ENCODE measurements at regions not wholly inside any gene's neighbourhood (a gene's known extent, or its start where the extent isn't known, plus 50 kb on each side); places are given as distances from the start of the nearest gene placed in this dataset.

GRCh38 chr5:102583276-102584124 lies 84.7 kb upstream of the SLCO6A1 start (continued):
- TF ChIP-seq BCLAF1 (IDR thresholded peaks at IDR 0.05) = no peak
- no peak for TF ChIP-seq KLF5 (IDR thresholded peaks at IDR 0.05; ENCODE audit: partially characterized antibody)
- TF ChIP-seq TBL1XR1 (IDR thresholded peaks at IDR 0.05; ENCODE audit: low read depth, low read length) = no peak
- TF ChIP-seq CTCF (IDR thresholded peaks at IDR 0.05 in 2 of 3, conservative IDR thresholded peaks at IDR 0.05 in 1 of 3; ENCODE audit: control insufficient read depth in 2 of 3, extremely low read depth in 1 of 3, insufficient read depth in 1 of 3, low read depth in 3 of 3, low read length in 3 of 3) = peak in 2 of 3 experiments; percentile 23 to 32; a peak in 3 of 6 replicates
- TF ChIP-seq BMI1 (IDR thresholded peaks at IDR 0.05; ENCODE audit: borderline replicate concordance) = no peak
- no peak for TF ChIP-seq STAT3 (IDR thresholded peaks at IDR 0.05; ENCODE audit: low read depth, low read length)
- no peak for TF ChIP-seq RB1 (IDR thresholded peaks at IDR 0.05; ENCODE audit: borderline replicate concordance)

Data from GM12878 (cell line).